ENCODE measurements at regions not wholly inside any gene's neighbourhood (a gene's known extent, or its start where the extent isn't known, plus 50 kb on each side); places are given as distances from the start of the nearest gene placed in this dataset.

DNA sequence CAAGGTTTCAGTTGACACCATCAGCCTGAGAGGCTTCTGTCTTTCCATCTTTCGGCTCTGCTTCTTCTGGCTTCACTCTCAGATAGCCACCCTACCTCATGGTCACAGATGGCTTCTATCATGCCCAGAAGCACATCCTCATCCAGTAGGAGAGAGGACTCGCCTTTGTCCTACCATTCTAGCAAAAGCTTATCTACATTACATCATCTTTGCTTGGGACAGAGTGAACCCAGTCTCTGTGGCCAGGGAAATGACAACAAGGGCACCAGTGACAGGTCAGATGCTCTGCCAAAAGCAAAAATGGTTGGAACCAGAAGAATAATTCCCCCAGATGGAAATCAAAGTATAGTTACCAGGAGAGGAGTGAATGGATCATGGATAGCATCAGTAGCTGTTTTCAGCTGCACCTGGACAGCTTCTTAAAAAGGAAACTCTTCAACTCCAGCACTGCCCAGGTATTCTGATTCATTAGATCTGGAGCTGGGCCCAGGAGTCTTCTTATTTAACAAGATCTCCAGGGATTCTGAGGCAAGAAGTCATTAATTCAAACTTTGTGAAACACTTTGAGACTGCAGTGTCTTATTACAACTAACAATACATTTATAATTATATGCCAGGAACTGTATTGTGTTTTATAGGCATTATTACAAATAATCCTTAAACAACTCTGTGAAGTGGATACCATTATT lies 257.7 kb upstream of the UBE2E3 start:
- no peaks in the 10 kb centered on the region for H3K9me3 ChIP-seq
- H3K4me1 ChIP-seq: no peaks in the 10 kb centered on the region
- no peak overlapping the region for H3K4me3 ChIP-seq
- no peak overlapping the region for H3K27ac ChIP-seq
- H3K27me3 ChIP-seq: no peaks in the 10 kb centered on the region
- TF ChIP-seq POLR2A (IDR thresholded peaks at IDR 0.05): no peak
- TF ChIP-seq, protein P1, sequence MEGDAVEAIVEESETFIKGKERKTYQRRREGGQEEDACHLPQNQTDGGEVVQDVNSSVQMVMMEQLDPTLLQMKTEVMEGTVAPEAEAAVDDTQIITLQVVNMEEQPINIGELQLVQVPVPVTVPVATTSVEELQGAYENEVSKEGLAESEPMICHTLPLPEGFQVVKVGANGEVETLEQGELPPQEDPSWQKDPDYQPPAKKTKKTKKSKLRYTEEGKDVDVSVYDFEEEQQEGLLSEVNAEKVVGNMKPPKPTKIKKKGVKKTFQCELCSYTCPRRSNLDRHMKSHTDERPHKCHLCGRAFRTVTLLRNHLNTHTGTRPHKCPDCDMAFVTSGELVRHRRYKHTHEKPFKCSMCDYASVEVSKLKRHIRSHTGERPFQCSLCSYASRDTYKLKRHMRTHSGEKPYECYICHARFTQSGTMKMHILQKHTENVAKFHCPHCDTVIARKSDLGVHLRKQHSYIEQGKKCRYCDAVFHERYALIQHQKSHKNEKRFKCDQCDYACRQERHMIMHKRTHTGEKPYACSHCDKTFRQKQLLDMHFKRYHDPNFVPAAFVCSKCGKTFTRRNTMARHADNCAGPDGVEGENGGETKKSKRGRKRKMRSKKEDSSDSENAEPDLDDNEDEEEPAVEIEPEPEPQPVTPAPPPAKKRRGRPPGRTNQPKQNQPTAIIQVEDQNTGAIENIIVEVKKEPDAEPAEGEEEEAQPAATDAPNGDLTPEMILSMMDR (IDR thresholded peaks at IDR 0.05): no peak
- DNase-seq: no peak
- no peaks in the 10 kb centered on the region for H3K36me3 ChIP-seq

DNA sequence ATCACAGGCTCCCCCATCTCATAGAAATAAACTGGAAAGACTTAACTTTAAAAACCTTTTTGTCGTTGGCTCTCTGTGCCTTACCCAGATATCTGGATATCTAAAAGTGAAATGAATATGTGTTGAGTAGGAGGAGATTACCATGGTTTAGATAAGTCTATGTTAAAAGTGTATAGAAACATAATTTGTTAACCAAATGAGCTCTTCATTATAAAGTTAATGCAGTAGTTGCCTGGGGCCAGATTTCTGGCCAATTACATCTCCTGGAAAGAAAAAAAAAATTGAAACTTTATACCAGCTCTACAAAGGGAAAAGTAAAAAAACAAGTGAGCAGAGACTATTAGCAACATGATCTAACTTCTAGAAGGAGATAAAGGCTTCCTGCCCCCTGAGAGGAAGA lies 259.6 kb upstream of the UBE2E3 start:
- H3K36me3 ChIP-seq: no peaks in the 10 kb centered on the region
- no peak overlapping the region for H3K4me3 ChIP-seq
- no peaks in the 10 kb centered on the region for H3K27me3 ChIP-seq
- no peaks in the 10 kb centered on the region for H3K4me1 ChIP-seq
- H3K27ac ChIP-seq: no peak overlapping the region
- TF ChIP-seq POLR2A (IDR thresholded peaks at IDR 0.05): no peak
- TF ChIP-seq, protein P1 (IDR thresholded peaks at IDR 0.05): no peak
- no peak for DNase-seq
- H3K9me3 ChIP-seq: no peaks in the 10 kb centered on the region

DNA sequence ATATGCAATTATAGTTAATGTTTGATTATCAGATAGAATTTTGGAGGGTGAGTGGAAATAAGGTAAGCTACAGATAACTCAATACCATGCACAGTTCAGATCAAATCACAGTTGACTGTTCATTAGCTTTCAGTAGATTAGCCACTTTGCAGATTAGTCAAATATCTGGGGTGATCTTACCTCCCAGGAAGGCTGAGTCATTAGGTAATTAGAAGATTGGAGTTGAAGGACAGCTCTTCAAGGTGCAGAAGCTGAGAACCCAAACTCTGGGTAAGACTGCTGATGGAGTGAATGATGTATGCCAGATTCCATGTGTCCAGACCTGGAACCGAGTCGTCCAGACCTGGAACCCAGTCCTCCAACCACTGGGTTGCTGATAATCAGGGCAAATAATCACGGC lies 262.8 kb upstream of the UBE2E3 start:
- Histone ChIP-seq H3K27ac (no peak overlapping the region), H3K27me3 (no peaks in the 10 kb centered on the region), H3K9me3 (no peaks in the 10 kb centered on the region), H3K36me3 (no peaks in the 10 kb centered on the region), H3K4me1 (no peaks in the 10 kb centered on the region), H3K4me3 (no peak overlapping the region)
- no peak for DNase-seq
- TF ChIP-seq, protein P1 (IDR thresholded peaks at IDR 0.05): no peak

DNA sequence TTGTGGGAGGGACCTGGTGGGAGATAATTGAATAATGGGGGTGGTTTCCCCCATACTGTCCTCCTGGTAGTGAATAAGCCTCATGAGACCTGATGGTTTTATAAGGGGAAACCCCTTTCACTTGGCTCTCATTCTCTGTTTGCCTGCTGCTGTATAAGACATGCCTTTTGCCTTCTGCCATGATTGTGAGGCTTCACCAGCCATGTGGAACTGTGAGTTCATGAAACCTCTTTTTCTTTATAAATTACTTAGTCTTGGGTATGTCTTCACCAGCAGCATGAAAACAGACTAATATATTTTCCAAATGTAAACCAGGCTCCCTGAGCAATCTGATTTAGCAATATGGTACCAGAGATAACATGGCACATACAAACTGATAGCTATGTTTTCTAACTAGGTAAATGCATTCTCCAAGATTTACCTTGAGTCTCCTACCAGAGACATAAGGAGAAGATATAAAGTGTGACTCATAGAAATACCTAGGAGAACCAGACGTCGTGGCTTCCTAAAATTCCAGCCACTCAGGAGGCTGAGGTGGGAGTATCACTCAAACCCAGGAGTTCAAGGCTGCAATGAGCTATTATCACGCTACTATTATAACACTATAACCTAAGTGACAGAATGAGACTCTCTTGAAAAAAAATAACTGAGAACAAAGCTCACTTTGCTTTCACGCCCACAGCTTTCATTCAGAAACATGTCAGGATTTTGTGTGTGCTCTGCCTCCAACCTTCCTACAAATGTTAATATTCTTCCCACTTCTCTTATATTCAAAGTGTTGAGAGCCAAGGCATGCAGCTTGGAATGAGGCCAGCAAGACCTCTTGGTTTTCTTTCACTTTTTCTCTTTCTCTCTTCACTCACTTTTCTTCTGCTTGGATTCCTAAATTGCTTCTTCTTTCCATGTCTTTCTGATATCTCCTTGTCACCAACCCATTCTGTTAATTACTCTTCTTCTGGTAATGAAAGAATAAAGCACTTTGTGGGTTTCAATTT lies 263.9 kb upstream of the UBE2E3 start:
- no peak overlapping the region for H3K27ac ChIP-seq
- H3K36me3 ChIP-seq: no peaks in the 10 kb centered on the region
- no peaks in the 10 kb centered on the region for H3K9me3 ChIP-seq
- H3K4me1 ChIP-seq: no peaks in the 10 kb centered on the region
- no peak for DNase-seq
- no peak overlapping the region for H3K4me3 ChIP-seq
- no peaks in the 10 kb centered on the region for H3K27me3 ChIP-seq
- TF ChIP-seq, protein P1 (IDR thresholded peaks at IDR 0.05): no peak
- no peak for TF ChIP-seq POLR2A (IDR thresholded peaks at IDR 0.05)

DNA sequence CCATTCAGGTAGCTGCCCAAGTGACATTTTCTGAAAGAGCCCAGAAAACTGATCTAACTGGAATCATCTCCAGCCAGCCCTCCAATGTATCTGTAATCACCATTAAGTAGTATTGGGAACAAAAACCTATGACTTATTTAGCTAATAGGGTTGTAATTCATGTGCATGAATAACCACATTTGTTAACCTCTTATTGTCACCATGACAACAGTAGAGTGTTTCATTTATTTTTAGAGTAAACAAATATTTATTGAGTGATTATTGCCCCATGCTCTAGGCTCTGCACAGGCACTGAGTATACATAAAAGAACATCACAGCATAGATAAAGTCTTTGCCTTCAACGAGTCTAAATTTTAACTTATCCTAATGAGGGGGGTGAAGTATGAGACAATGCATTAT lies 265.4 kb upstream of the UBE2E3 start:
- no peaks in the 10 kb centered on the region for H3K4me1 ChIP-seq
- no peak overlapping the region for H3K27ac ChIP-seq
- H3K9me3 ChIP-seq: no peaks in the 10 kb centered on the region
- DNase-seq: no peak
- H3K36me3 ChIP-seq: no peaks in the 10 kb centered on the region
- TF ChIP-seq POLR2A (IDR thresholded peaks at IDR 0.05): no peak
- TF ChIP-seq, protein P1 (IDR thresholded peaks at IDR 0.05): no peak
- no peak overlapping the region for H3K4me3 ChIP-seq
- no peaks in the 10 kb centered on the region for H3K27me3 ChIP-seq

All from Peyer's patch (tissue), 4 donors.